NCI-H1092 treated with DMSO at 0.1 percent for 48 hours (cell line): ENCODE measurements at regions not wholly inside any gene's neighbourhood (a gene's known extent, or its start where the extent isn't known, plus 50 kb on each side); places are given as distances from the start of the nearest gene placed in this dataset.

ENCODE experiments used
- DNase-seq: peaks from one replicate; lab custom pipeline; 2025; lab: John Stamatoyannopoulos, UW

- no peak for DNase-seq
These were observed 884.3 kb downstream of the TSN start for GRCh38 chr2:122639711-122640110.

DNA sequence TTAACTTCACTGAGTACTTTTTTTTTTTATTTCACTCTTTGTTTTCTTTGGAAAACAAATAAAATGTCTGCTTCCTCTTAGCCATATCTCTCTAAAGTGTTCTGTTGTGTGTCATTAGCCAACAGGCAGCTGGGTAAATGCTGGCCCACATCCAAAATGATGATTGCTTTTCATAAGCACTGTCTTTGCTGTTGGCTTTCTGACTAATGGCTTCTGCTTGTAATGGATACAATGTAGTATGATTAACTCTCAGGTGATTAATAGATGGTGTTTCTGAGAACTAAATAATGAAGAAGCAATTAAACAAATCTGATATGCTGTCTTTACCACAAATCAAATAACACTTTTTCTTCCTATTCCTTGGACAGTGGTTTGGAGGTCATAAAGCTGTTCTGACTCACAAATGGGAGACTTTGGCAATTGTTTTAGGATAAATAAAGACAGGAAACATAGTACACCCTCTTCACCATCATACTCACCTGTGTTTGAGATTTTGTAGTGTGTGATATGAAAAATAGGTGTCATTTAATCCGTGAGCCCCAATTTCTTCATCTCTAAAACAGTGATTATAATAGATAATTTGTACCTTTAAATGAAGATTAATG, 888.4 kb downstream of the TSN start:
- peak; percentile 93 for DNase-seq

GRCh38 chr2:122651236-122651635, 895.8 kb downstream of the TSN start:
- no peak for DNase-seq

DNA sequence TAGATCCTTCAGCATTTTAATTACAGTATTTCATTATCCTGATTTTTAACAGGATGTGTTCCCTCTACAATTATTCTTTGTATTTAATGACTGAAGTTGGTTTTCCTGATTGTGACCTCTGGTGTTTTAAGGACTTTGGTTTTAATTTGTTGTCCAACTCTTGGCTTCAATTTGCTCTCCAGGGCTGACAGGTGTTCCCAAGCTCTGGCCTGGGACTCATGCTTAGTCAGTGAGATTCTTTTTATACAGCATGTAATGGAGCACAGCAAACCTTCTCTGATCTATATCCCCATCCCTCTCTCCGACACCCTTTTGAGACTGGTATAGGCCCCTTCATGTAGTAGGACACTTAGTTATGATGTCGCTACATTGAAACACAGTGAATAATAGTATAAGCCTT, 896.3 kb downstream of the TSN start:
- DNase-seq: no peak

- DNase-seq: peak; percentile 25
These were observed 897.2 kb downstream of the TSN start for GRCh38 chr2:122652670-122653069.

- no peak for DNase-seq
These were observed 901.0 kb downstream of the TSN start for GRCh38 chr2:122656403-122656802.

GRCh38 chr2:122660786-122661634, 905.6 kb downstream of the TSN start:
- no peak for DNase-seq

DNA sequence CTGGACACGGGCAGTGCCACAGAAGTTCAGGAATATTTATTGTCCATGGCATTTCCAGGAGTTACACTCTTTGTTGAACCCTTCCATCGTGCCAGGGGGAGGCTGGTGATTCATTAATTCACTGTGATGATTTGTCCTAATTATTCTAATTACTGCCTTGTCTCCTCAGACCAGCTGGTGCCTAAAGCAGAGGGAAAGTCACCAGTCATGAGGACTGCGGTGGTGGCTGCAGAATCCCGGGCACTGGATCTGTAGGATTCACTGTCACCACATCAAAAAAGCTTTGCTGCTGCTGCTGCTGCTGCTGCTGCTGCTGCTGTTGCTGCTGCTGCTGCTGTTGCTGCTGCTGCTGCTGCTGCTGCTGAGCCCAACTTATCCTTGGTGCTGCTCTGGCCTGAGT, 908.2 kb downstream of the TSN start:
- DNase-seq: no peak

DNA sequence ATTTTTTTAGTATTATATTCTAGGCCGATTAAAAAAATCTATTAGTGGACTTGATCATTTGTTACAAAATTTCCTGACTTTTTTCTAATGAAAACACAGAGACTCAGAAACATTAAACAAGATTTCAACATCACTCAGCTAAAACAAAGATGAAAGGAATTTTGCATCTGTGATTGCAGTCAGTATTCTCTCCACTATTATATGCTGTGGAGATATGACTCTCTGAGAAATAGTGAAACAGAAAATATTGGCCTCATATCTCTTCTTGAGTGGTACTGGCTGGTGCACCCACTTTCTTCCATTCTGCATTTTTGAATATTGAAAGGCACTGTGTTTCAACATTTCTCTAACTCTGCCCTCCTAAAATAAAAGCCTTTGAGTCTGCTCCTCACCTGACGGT, 914.2 kb downstream of the TSN start:
- DNase-seq: no peak

DNA sequence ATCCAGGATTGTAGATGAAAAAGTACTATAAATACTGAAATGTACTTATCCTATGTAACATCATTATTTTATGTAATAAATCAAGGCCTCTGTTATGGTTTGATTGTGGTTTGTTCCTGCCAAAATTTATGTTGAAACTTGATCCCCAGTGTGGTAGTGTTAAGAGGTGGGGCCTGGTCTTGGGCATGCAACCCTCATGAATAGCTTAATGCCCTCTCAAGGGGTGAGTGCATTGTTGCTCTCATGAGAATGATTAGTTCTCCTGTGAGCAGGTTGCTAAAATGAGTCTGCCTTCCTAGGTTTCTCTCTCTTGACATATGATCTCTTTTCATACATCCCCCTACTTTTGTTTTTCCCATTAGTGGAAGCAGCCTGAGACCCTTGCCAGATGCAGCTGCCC, 915.4 kb downstream of the TSN start:
- peak; percentile 78 for DNase-seq

GRCh38 chr2:122680662-122681061, 925.2 kb downstream of the TSN start:
- no peak for DNase-seq

GRCh38 chr2:122681626-122682025, 926.2 kb downstream of the TSN start:
- no peak for DNase-seq

DNA sequence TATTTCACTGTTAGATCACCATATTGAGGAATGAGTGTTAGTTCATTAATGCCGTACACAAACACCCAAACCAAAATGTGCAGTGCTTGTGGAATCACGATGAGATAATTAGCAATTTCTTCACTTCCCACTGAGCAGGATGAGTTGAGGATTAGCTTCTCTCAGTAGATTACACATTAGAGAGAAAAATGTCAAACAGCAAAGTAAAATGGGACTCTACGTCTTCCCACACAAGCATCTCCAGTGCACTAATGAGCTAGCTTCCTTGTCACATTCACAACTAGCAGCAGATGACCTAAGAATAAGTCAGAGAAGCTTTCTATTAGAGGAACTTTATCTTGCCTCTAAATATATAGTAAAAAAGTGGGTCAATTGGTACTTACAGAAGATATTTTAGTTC, 926.9 kb downstream of the TSN start:
- no peak for DNase-seq

GRCh38 chr2:122683018-122683417, 927.6 kb downstream of the TSN start:
- DNase-seq: no peak

- DNase-seq: peak; percentile 73
These were observed 937.1 kb downstream of the TSN start for GRCh38 chr2:122692400-122693083.

- no peak for DNase-seq
These were observed 942.0 kb downstream of the TSN start for GRCh38 chr2:122697415-122697814.

GRCh38 chr2:122703676-122704075, 948.2 kb downstream of the TSN start:
- DNase-seq: no peak

GRCh38 chr2:122704109-122704563, 948.7 kb downstream of the TSN start:
- DNase-seq: no peak

DNA sequence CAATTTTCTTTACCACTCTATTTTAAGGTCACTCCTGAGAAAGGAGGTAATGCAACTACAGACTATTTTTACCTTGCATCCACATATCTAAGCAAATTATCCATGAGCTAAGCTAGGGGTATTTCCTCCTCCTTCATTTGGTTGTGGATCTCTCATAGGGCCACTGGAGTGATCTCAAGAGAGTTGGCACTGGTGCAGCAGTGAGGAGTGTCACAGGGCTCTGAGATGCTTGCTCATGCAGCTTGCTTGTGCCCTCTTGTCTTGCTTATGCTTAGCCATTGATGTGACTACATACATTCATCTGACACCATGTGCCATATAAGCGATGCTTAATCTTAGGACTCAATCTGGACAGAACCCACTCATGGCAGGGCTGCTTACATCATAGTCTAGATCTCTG, 950.3 kb downstream of the TSN start:
- no peak for DNase-seq

DNA sequence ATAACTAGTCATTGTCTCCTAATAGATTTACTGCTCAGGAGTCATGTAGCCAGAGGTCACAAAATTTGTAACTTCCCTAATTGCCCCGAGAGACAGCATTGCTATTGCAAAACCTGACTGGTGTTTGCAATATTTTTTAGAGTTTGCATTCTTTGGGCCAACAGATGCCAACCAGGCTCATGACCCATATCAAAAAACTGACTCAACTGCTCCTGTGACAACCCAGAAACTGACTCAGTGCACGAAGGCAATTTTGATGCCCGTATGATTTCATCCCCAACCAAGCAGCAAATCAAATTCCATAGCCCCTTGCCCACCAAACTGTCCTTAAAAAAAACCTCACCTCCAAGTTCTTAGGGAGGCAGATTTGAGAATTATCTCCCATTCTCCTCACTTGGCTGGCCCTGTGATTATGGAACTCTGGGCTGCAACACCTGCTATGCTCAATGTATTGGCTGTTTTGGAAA, 951.3 kb downstream of the TSN start:
- DNase-seq: no peak

- no peak for DNase-seq
These were observed 951.9 kb downstream of the TSN start for GRCh38 chr2:122707224-122707824.

GRCh38 chr2:122710049-122710448, 954.6 kb downstream of the TSN start:
- DNase-seq: no peak
